Sigmoid colon (tissue), 4 donors: ENCODE measurements at regions not wholly inside any gene's neighbourhood (a gene's known extent, or its start where the extent isn't known, plus 50 kb on each side); places are given as distances from the start of the nearest gene placed in this dataset.

Experiments
- EP300 ChIP-seq, 4 donors: sonication (generic); formaldehyde crosslinking; IDR thresholded peaks; one replicate each; pipeline ENCODE4 v1.6.1; 2017; ENCODE audit warnings: antibody characterized with exemption in 4 of 4
- POLR2A ChIP-seq, 2 donors: fragments of 450-650 bp; IDR thresholded peaks; one replicate each; pipeline ENCODE4 v1.6.1; 2016; ENCODE audit warnings: antibody characterized with exemption in 2 of 2, mild to moderate bottlenecking in 2 of 2, moderate library complexity in 2 of 2
- POLR2AphosphoS5 ChIP-seq, 4 donors: sonication (generic); formaldehyde crosslinking; IDR thresholded peaks; one replicate each; pipeline ENCODE4 v1.6.1; 2017; ENCODE audit warnings: antibody characterized with exemption in 4 of 4
- TF ChIP-seq, protein P1 (sequence below), 4 experiments: fragments of 450-650 bp in 3 of 4; fragments of 200-600 bp in 1 of 4; IDR thresholded peaks; one replicate each; pipeline ENCODE4 v1.5.1; 2016 to 2019; ENCODE audit warnings: antibody characterized with exemption in 4 of 4, mild to moderate bottlenecking in 3 of 4, moderate library complexity in 2 of 4

GRCh38 chr14:95769976-95770375 lies 56.1 kb upstream of the TCL1A start:
- TF ChIP-seq, protein P1, sequence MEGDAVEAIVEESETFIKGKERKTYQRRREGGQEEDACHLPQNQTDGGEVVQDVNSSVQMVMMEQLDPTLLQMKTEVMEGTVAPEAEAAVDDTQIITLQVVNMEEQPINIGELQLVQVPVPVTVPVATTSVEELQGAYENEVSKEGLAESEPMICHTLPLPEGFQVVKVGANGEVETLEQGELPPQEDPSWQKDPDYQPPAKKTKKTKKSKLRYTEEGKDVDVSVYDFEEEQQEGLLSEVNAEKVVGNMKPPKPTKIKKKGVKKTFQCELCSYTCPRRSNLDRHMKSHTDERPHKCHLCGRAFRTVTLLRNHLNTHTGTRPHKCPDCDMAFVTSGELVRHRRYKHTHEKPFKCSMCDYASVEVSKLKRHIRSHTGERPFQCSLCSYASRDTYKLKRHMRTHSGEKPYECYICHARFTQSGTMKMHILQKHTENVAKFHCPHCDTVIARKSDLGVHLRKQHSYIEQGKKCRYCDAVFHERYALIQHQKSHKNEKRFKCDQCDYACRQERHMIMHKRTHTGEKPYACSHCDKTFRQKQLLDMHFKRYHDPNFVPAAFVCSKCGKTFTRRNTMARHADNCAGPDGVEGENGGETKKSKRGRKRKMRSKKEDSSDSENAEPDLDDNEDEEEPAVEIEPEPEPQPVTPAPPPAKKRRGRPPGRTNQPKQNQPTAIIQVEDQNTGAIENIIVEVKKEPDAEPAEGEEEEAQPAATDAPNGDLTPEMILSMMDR (IDR thresholded peaks at IDR 0.05), result no peak
- TF ChIP-seq POLR2AphosphoS5 (IDR thresholded peaks at IDR 0.05) (no peak), EP300 (IDR thresholded peaks at IDR 0.05) (no peak), POLR2A (IDR thresholded peaks at IDR 0.05) (no peak)
